Vagina (tissue), 2 donors: ENCODE measurements at regions not wholly inside any gene's neighbourhood (a gene's known extent, or its start where the extent isn't known, plus 50 kb on each side); places are given as distances from the start of the nearest gene placed in this dataset.

Experiments
- CTCF ChIP-seq, 3 experiments: fragments of 450-650 bp in 2 of 3; fragments of 200-600 bp in 1 of 3; sonication (generic) in 1 of 3; IDR thresholded peaks; one replicate each; pipeline ENCODE4 v1.5.1; 2017 to 2019; ENCODE audit warnings: antibody characterized with exemption in 3 of 3, mild to moderate bottlenecking in 2 of 3, moderate library complexity in 2 of 3
- POLR2AphosphoS5 ChIP-seq, 2 donors: sonication (generic); formaldehyde crosslinking; IDR thresholded peaks; one replicate each; pipeline ENCODE4 v1.9.0; 2017; ENCODE audit warnings: antibody characterized with exemption in 2 of 2, mild to moderate bottlenecking in 2 of 2, low read depth in 1 of 2; ENCODE audit not compliant: insufficient read depth in 1 of 2

- TF ChIP-seq CTCF (IDR thresholded peaks at IDR 0.05) (no peak), POLR2AphosphoS5 (IDR thresholded peaks at IDR 0.05; ENCODE audit: insufficient read depth in 1 of 2, low read depth in 1 of 2) (no peak)
Observed at GRCh38 chr6:126127659-126128058, 141.3 kb downstream of the TRMT11 start.
